Pancreas (tissue), 10 donors: ENCODE measurements at regions not wholly inside any gene's neighbourhood (a gene's known extent, or its start where the extent isn't known, plus 50 kb on each side); places are given as distances from the start of the nearest gene placed in this dataset.

Experiments
- ATAC-seq, 4 donors: fragments of 200-7000 bp; cut with Tn5 transposase; one replicate each; pipeline versions ENCODE4 v1.8.0 to v1.9.1; 2020; ENCODE audit warnings: mild to moderate bottlenecking in 4 of 4, moderate library complexity in 4 of 4
- DNase-seq, 6 donors: peaks; one replicate each; pipeline ENCODE4 v3.0.0-alpha.2; 2020
- FAIRE-seq: peaks from 2 replicates; lab custom pipeline; 2012; peaks lifted over from hg19 to GRCh38; lab: Jason Lieb, UNC
- H3K27ac ChIP-seq, 4 donors: fragments of 200-600 bp; sonication (generic); 1 replicate in 3 of 4; 2 replicates in 1 of 4; pipeline versions ENCODE4 v1.5.0 to v1.8.0; 2020
- H3K27me3 ChIP-seq, 4 donors: fragments of 200-600 bp; one replicate each; pipeline ENCODE4 v1.8.0; 2021
- H3K36me3 ChIP-seq, 3 donors: fragments of 200-600 bp; sonication (generic) in 1 of 3; one replicate each; pipeline versions ENCODE4 v1.5.0 to v1.8.0; 2020 to 2021
- H3K4me1 ChIP-seq, 3 donors: fragments of 200-600 bp; one replicate each; pipeline ENCODE4 v1.8.0; 2021
- H3K4me3 ChIP-seq, 4 donors: fragments of 200-600 bp; sonication (generic) in 2 of 4; one replicate each; pipeline versions ENCODE4 v1.5.0 to v1.8.0; 2020 to 2021
- H3K9me3 ChIP-seq, 4 donors: fragments of 200-600 bp; one replicate each; pipeline ENCODE4 v1.8.0; 2021
- WGBS, 2 donors: extraction: QIAGEN DNeasy Blood & Tissue Kit; methylation state at CpG; one replicate each; pipeline ENCODE4 v1.1.7; 2013; 5-methylcytosine and 5-hydroxymethylcytosine counted together
- intact Hi-C, 3 donors: fragments of 100-400 bp; cut with DNase I; formaldehyde crosslinking; loops; one replicate each; pipeline versions ENCODE4 v1.11.1 to v1.14.2; 2022
- TF ChIP-seq, protein P1 (sequence below), 4 donors: fragments of 200-600 bp; sonication (generic) in 3 of 4; IDR thresholded peaks; one replicate each; pipeline versions ENCODE4 v1.5.0 to v1.8.0; 2021; ENCODE audit warnings: antibody characterized with exemption in 4 of 4
- donor health status: healthy with polysubstance abuse.
- donor health status: DM: no; HTN: no; CAD: no; lungs with moderate emphysema.
- donor health status: DM: no; HTN: no; CAD: no.
- donor health status: control.
- donor health status: control.
- donor health status: Bipolar disorder and iron deficiency.
- donor health status: DM: yes; HTN: yes; CAD: no.
- donor health status: DM: no; HTN: no; CAD: no.
- donor health status: DM: no; HTN: no; CAD: no.
- donor health status: DM: yes; HTN: yes; CAD: no.

DNA sequence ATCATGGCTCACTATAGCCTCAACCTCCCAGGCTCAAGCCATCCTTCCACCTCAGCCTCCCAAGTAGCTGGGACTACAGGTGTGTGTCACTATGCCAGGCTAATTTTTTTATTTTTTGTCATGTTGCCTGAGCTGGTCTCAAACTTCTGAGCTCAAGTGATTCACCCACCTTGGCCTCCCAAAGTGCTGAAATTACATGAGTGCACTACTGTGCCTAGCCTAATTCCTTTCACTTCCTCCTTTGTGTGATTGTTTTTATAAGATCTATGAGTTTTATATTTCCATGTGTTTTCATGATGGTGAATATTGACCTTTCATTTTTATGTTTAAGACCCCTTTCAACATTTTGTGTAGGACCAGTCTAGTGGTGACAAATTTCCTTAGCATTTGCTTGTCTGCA, 55.2 kb upstream of the IL12B start:
- FAIRE-seq (no peak), ATAC-seq (no peak)

GRCh38 chr5:159386028-159386711, 55.9 kb upstream of the IL12B start:
- ATAC-seq: no peak
- no peak for FAIRE-seq
- Histone ChIP-seq H3K4me1 (no peaks in the 10 kb centered on the region), H3K27me3 (no peaks in the 10 kb centered on the region), H3K4me3 (no peak overlapping the region), H3K36me3 (no peaks in the 10 kb centered on the region), H3K27ac (no peak overlapping the region), H3K9me3 (no peaks in the 10 kb centered on the region)
- intact Hi-C loops: no loop called here
- TF ChIP-seq, protein P1, sequence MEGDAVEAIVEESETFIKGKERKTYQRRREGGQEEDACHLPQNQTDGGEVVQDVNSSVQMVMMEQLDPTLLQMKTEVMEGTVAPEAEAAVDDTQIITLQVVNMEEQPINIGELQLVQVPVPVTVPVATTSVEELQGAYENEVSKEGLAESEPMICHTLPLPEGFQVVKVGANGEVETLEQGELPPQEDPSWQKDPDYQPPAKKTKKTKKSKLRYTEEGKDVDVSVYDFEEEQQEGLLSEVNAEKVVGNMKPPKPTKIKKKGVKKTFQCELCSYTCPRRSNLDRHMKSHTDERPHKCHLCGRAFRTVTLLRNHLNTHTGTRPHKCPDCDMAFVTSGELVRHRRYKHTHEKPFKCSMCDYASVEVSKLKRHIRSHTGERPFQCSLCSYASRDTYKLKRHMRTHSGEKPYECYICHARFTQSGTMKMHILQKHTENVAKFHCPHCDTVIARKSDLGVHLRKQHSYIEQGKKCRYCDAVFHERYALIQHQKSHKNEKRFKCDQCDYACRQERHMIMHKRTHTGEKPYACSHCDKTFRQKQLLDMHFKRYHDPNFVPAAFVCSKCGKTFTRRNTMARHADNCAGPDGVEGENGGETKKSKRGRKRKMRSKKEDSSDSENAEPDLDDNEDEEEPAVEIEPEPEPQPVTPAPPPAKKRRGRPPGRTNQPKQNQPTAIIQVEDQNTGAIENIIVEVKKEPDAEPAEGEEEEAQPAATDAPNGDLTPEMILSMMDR (IDR thresholded peaks at IDR 0.05): no peak
- DNase-seq: no peak

More for the DNA sequence above, 55.2 kb upstream of the IL12B start:
- intact Hi-C loops: no loop called here
- H3K36me3 ChIP-seq: no peaks in the 10 kb centered on the region
- no peaks in the 10 kb centered on the region for H3K27me3 ChIP-seq
- no peak overlapping the region for H3K27ac ChIP-seq
- H3K4me3 ChIP-seq: no peak overlapping the region
- TF ChIP-seq, protein P1 (IDR thresholded peaks at IDR 0.05): no peak
- no peak for DNase-seq
- H3K4me1 ChIP-seq: no peaks in the 10 kb centered on the region
- H3K9me3 ChIP-seq: no peaks in the 10 kb centered on the region

GRCh38 chr5:159392871-159393270, 62.6 kb upstream of the IL12B start:
- DNase-seq (no peak), ATAC-seq (no peak), FAIRE-seq (no peak)
- intact Hi-C loops: no loop called here
- TF ChIP-seq, protein P1 (IDR thresholded peaks at IDR 0.05): no peak
- Histone ChIP-seq H3K4me3 (no peak overlapping the region), H3K27me3 (no peaks in the 10 kb centered on the region), H3K27ac (no peak overlapping the region), H3K9me3 (no peaks in the 10 kb centered on the region), H3K4me1 (no peaks in the 10 kb centered on the region), H3K36me3 (no peaks in the 10 kb centered on the region)
- WGBS, 2 donors: 48 to 52% methylated on average over 2 of the region's 2 CpGs

DNA sequence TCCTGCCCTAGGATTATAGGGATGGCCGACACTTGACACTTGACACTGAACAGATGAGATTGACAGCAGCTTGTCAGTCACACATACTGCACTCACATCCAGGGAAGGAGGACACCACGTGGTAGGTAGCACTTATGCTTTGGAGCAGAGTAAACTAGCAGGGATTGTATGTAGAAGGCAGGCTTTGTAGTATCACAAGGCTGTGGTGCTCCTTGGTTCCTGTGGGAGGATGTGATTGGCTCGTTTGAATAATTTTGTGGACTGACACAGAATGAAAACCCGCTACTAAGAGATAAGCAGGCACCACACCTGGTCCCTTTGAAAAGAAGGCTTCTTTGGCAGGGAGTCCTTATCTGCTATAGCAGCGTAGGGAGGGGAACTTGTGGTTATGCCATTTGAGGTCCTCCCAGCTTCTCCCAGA, 63.6 kb upstream of the IL12B start:
- 34 to 46% methylated on average over 5 of the region's 5 CpGs for WGBS, 2 donors
- H3K4me1 ChIP-seq: no peaks in the 10 kb centered on the region
- TF ChIP-seq, protein P1 (IDR thresholded peaks at IDR 0.05): no peak
- H3K27me3 ChIP-seq: no peaks in the 10 kb centered on the region
- no peak for FAIRE-seq
- no peak for ATAC-seq
- no peaks in the 10 kb centered on the region for H3K36me3 ChIP-seq
- no peak overlapping the region for H3K27ac ChIP-seq
- no peak for DNase-seq
- H3K4me3 ChIP-seq: no peak overlapping the region
- H3K9me3 ChIP-seq: no peaks in the 10 kb centered on the region
- intact Hi-C loops: no loop called here

GRCh38 chr5:159395202-159395601, 64.9 kb upstream of the IL12B start:
- no peak for ATAC-seq
- Histone ChIP-seq H3K4me1 (no peaks in the 10 kb centered on the region), H3K9me3 (no peaks in the 10 kb centered on the region), H3K27ac (no peak overlapping the region), H3K27me3 (no peaks in the 10 kb centered on the region), H3K4me3 (no peak overlapping the region), H3K36me3 (no peaks in the 10 kb centered on the region)
- 74 to 79% methylated on average over 3 of the region's 3 CpGs for WGBS, 2 donors
- intact Hi-C loops: no loop called here
- no peak for FAIRE-seq
- TF ChIP-seq, protein P1 (IDR thresholded peaks at IDR 0.05): no peak
- no peak for DNase-seq
